Thyroid gland (tissue), 4 donors: ENCODE measurements at regions not wholly inside any gene's neighbourhood (a gene's known extent, or its start where the extent isn't known, plus 50 kb on each side); places are given as distances from the start of the nearest gene placed in this dataset.
A peak's percentile ranks its signal among the peaks of the same experiment; 100 is the strongest.

Experiments
- DNase-seq, 2 donors: peaks; one replicate each; pipeline ENCODE4 v3.0.0-alpha.2; 2019
- H3K27ac ChIP-seq, 3 donors: fragments of 200-600 bp; sonication (generic); 1 replicate in 2 of 3; 2 replicates in 1 of 3; pipeline ENCODE4 v1.5.1; 2016 to 2019; ENCODE audit warnings: mild to moderate bottlenecking in 1 of 3, moderate library complexity in 1 of 3
- H3K27me3 ChIP-seq: fragments of 200-600 bp; sonication (generic); one replicate; pipeline ENCODE4 v1.5.1; 2019
- H3K36me3 ChIP-seq, 2 donors: fragments of 200-600 bp; sonication (generic); one replicate each; pipeline ENCODE4 v1.5.1; 2016 to 2019
- H3K4me1 ChIP-seq, 2 donors: fragments of 200-600 bp; sonication (generic); one replicate each; pipeline ENCODE4 v1.5.1; 2017 to 2019
- H3K4me3 ChIP-seq, 3 donors: fragments of 200-600 bp; sonication (generic); replicated peaks in 1 of 3; 1 replicate in 2 of 3; 2 replicates in 1 of 3; pipeline ENCODE4 v1.5.1; 2016; ENCODE audit warnings: mild to moderate bottlenecking in 1 of 3
- H3K9me3 ChIP-seq: fragments of 200-600 bp; sonication (generic); one replicate; pipeline ENCODE4 v1.5.1; 2017
- POLR2A ChIP-seq, 2 donors: fragments of 450-650 bp; IDR thresholded peaks; one replicate each; pipeline ENCODE4 v1.6.1; 2017; ENCODE audit warnings: antibody characterized with exemption in 2 of 2, mild to moderate bottlenecking in 2 of 2, moderate library complexity in 1 of 2
- WGBS, 2 donors: methylation state at CpG; one replicate each; pipeline ENCODE4 v1.1.5; 2017; 5-methylcytosine and 5-hydroxymethylcytosine counted together
- intact Hi-C: fragments of 100-400 bp; cut with DNase I; formaldehyde crosslinking; loops from one replicate; pipeline ENCODE4 v1.15.1; 2023
- TF ChIP-seq, protein P1 (sequence below), 6 experiments: fragments of 200-600 bp in 3 of 6; fragments of 450-650 bp in 3 of 6; sonication (generic) in 3 of 6; IDR thresholded peaks; one replicate each; pipeline ENCODE4 v1.5.1; 2016 to 2019; ENCODE audit warnings: antibody characterized with exemption in 6 of 6, mild to moderate bottlenecking in 2 of 6, inconsistent platforms in 1 of 6, moderate library complexity in 1 of 6

- intact Hi-C loops, result no loop called here
- Histone ChIP-seq H3K27ac (no peak overlapping the region), H3K4me1 (no peaks in the 10 kb centered on the region), H3K36me3 (no peaks in the 10 kb centered on the region), H3K4me3 (no peak overlapping the region), H3K9me3 (no peaks in the 10 kb centered on the region), H3K27me3 (no peaks in the 10 kb centered on the region)
- TF ChIP-seq POLR2A (IDR thresholded peaks at IDR 0.05), result no peak
- TF ChIP-seq, protein P1, sequence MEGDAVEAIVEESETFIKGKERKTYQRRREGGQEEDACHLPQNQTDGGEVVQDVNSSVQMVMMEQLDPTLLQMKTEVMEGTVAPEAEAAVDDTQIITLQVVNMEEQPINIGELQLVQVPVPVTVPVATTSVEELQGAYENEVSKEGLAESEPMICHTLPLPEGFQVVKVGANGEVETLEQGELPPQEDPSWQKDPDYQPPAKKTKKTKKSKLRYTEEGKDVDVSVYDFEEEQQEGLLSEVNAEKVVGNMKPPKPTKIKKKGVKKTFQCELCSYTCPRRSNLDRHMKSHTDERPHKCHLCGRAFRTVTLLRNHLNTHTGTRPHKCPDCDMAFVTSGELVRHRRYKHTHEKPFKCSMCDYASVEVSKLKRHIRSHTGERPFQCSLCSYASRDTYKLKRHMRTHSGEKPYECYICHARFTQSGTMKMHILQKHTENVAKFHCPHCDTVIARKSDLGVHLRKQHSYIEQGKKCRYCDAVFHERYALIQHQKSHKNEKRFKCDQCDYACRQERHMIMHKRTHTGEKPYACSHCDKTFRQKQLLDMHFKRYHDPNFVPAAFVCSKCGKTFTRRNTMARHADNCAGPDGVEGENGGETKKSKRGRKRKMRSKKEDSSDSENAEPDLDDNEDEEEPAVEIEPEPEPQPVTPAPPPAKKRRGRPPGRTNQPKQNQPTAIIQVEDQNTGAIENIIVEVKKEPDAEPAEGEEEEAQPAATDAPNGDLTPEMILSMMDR (IDR thresholded peaks at IDR 0.05), result no peak
- 71 to 83% methylated on average over 5 of the region's 5 CpGs for WGBS, 2 donors
- no peak for DNase-seq
Observed at GRCh38 chr5:53777864-53778618, 217.6 kb downstream of the NDUFS4 start.

GRCh38 chr5:53779541-53779981 is 219.1 kb downstream of the NDUFS4 start:
- TF ChIP-seq, protein P1 (IDR thresholded peaks at IDR 0.05), result no peak
- TF ChIP-seq POLR2A (IDR thresholded peaks at IDR 0.05), result no peak
- no peaks in the 10 kb centered on the region for H3K27me3 ChIP-seq
- 12 to 15% methylated on average over 4 of the region's 4 CpGs for WGBS, 2 donors
- no peaks in the 10 kb centered on the region for H3K4me1 ChIP-seq
- H3K9me3 ChIP-seq, result no peaks in the 10 kb centered on the region
- intact Hi-C loops, result no loop called here
- H3K4me3 ChIP-seq, result no peak overlapping the region
- no peak overlapping the region for H3K27ac ChIP-seq
- H3K36me3 ChIP-seq, result no peaks in the 10 kb centered on the region
- peak; percentile 12 to 14 for DNase-seq

DNA sequence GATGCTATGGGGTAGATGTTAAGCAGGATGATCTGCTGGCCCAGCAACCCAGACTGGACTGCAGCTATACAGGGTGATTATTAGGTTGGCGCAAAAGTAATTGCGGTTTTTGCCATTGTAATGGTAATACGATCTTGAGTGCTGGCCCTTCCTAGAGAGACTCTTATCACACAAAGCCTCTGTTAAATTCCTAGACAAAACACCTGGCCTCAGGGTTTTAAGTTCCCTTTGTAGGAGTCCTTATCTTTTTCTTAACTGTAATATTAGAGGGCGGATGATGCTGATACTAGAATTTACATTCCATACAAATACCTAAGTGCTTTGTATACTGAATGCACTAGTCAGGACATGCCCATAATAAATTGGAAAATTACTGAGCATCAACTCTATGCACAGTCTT is 222.2 kb downstream of the NDUFS4 start:
- WGBS, 2 donors, result 65 to 92% methylated on average over 4 of the region's 4 CpGs
- Histone ChIP-seq H3K27me3 (no peaks in the 10 kb centered on the region), H3K27ac (no peak overlapping the region), H3K4me1 (no peaks in the 10 kb centered on the region), H3K36me3 (no peaks in the 10 kb centered on the region), H3K9me3 (no peaks in the 10 kb centered on the region), H3K4me3 (no peak overlapping the region)
- intact Hi-C loops, result no loop called here
- TF ChIP-seq POLR2A (IDR thresholded peaks at IDR 0.05), result no peak
- TF ChIP-seq, protein P1 (IDR thresholded peaks at IDR 0.05), result no peak
- DNase-seq, result no peak

DNA sequence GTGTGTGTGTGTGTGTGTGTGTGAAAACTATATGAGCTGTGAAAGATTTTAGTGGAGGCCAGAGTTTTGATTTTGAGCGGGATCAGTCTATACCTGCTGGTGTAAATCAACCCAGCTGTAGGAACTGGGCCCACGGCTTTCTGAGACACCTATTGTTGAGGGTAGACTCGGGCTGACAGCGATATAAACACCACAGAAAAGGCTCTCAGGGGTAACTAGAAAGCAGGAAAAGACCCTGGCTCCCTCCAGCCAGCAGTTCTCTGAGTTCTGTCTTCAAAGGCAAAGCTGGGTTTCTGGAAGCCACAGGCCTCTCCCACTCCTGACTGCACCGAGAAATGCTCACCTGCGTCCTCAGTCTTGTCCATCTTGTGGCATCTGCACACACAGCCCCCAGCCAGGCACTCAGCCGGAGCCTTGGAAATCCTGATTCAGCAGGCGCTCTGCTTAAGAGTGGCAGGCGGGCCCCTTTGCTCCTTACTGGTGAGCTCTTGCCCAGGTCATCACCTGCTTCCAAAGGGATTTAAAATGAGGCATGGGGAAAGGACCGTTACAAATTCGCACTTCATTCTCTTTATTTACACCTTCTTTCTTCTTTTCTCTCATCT is 223.3 kb downstream of the NDUFS4 start:
- Histone ChIP-seq H3K4me3 (no peak overlapping the region), H3K4me1 (no peaks in the 10 kb centered on the region), H3K27ac (no peak overlapping the region), H3K27me3 (no peaks in the 10 kb centered on the region), H3K36me3 (no peaks in the 10 kb centered on the region), H3K9me3 (no peaks in the 10 kb centered on the region)
- intact Hi-C loops, result no loop called here
- 44 to 59% methylated on average over 11 of the region's 11 CpGs for WGBS, 2 donors
- DNase-seq, result no peak
- TF ChIP-seq, protein P1 (IDR thresholded peaks at IDR 0.05), result no peak
- TF ChIP-seq POLR2A (IDR thresholded peaks at IDR 0.05), result no peak

- intact Hi-C loops, result no loop called here
- no peak for TF ChIP-seq POLR2A (IDR thresholded peaks at IDR 0.05)
- TF ChIP-seq, protein P1 (IDR thresholded peaks at IDR 0.05), result no peak
- WGBS, 2 donors, result 43 to 49% methylated on average over 6 of the region's 6 CpGs
- no peaks in the 10 kb centered on the region for H3K4me1 ChIP-seq
- no peak overlapping the region for H3K4me3 ChIP-seq
- no peak overlapping the region for H3K27ac ChIP-seq
- no peaks in the 10 kb centered on the region for H3K9me3 ChIP-seq
- DNase-seq, result no peak
- no peaks in the 10 kb centered on the region for H3K27me3 ChIP-seq
- no peaks in the 10 kb centered on the region for H3K36me3 ChIP-seq
Observed at GRCh38 chr5:53784596-53784995, 224.2 kb downstream of the NDUFS4 start.
